ENCODE measurements at regions not wholly inside any gene's neighbourhood (a gene's known extent, or its start where the extent isn't known, plus 50 kb on each side); places are given as distances from the start of the nearest gene placed in this dataset.

DNA sequence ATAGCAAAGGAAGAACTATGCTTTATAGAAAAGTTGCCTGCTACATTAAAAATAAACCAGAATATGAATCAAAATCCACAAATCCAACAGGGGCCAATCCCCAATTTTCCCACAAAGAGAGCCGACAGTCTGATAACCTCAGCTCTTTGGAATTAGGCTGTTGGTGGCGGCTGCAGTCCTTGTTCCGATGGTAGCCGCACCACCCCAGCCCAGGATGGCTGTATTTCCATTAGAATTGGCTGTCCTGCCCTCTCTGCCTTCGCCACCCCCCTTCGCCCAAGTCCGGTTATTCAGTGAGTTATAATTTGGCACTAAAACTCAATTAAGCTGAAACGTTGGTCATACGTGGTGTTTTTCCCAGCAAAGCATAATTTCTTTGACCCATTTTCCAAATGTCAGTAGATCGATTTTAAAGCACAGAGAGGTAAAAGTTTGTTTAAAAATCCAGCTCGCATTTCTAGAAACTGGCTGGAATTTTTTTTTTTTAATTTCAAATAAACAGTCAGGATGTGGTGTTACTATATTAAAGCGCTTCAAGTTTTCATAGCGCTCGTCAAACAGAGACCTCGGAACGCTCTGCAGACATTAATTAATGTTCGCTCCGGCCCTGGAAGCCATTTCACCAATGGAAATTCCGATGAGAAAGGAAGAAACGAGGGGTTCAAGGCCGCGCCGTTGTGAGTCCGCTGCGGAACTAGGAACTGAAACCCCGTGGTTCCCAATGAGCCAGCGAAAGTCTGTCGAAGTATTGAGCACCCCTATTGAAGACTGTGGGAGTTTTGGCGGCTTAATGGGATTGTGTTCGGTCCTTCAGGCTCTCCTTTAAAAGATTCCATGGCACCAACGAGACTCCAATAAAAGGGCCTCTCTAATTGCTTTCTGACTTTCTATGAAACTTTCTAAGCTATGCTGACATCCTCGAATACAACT lies 104.8 kb upstream of the DIO3 start:
- no peak for DNase-seq (ENCODE audit: extremely low read depth, low read depth)

GRCh38 chr14:101457301-101457935 lies 103.9 kb upstream of the DIO3 start:
- no peak for DNase-seq (ENCODE audit: extremely low read depth, low read depth)
- TF ChIP-seq CTCF (IDR thresholded peaks at IDR 0.05; ENCODE audit: low read depth, low read length, missing control alignments), result no peak
- H3K4me3 ChIP-seq (replicated peaks; ENCODE audit: low read depth, low read length), result no peak overlapping the region

More for the DNA sequence above, 104.8 kb upstream of the DIO3 start:
- H3K4me3 ChIP-seq (replicated peaks; ENCODE audit: low read depth, low read length), result no peak overlapping the region
- TF ChIP-seq CTCF (IDR thresholded peaks at IDR 0.05; ENCODE audit: low read depth, low read length, missing control alignments), result no peak

DNA sequence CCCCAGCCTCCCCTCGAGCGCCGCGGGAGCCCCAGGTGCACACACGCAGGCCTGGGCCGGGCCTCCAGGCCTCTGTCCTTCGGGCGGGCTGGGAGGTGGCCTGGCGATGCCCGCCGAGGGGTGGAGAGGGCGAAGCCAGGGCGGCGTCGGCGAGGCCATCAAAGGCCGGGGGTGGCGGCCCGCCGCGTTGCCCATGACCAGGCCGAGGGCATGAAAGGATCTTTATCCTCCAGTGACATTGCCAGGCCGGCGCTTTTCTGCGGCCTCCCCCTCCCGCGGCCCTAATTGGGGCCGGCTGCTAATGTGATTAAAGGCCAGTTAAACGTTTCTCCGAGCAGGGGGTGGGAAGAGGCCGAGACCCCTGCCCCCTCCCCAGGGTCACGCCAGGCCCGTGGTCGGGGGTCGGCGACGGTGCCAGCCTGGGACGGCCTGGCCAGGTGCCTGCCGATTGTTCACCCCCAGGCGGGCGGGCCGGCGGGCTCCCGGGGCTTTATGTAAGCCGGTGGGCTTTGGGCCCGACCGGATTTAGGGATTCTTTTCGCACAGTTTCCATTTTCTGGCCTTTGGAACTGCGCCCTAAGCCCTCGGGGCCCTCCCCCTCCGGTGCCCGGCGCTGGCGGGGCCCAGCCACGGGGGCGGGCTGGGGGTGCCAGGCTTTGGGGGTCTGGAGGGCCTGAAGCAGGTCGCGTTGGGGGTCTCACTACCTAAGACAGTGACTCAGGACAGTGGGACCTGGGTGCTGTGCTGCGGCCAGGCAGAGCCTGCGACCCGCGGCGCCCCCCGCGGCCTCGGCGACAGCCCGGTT lies 103.2 kb upstream of the DIO3 start:
- DNase-seq (ENCODE audit: extremely low read depth, low read depth), result no peak
- TF ChIP-seq CTCF (IDR thresholded peaks at IDR 0.05; ENCODE audit: low read depth, low read length, missing control alignments), result no peak
- no peak overlapping the region for H3K4me3 ChIP-seq (replicated peaks; ENCODE audit: low read depth, low read length)

- no peak for TF ChIP-seq CTCF (IDR thresholded peaks at IDR 0.05; ENCODE audit: low read depth, low read length, missing control alignments)
- DNase-seq (ENCODE audit: extremely low read depth, low read depth), result no peak
- no peak overlapping the region for H3K4me3 ChIP-seq (replicated peaks; ENCODE audit: low read depth, low read length)
These were observed 102.3 kb upstream of the DIO3 start for GRCh38 chr14:101458741-101459550.

GRCh38 chr14:101459551-101459900 lies 101.8 kb upstream of the DIO3 start:
- TF ChIP-seq CTCF (IDR thresholded peaks at IDR 0.05; ENCODE audit: low read depth, low read length, missing control alignments), result no peak
- no peak overlapping the region for H3K4me3 ChIP-seq (replicated peaks; ENCODE audit: low read depth, low read length)
- no peak for DNase-seq (ENCODE audit: extremely low read depth, low read depth)

GRCh38 chr14:101460521-101460920 lies 100.8 kb upstream of the DIO3 start:
- no peak for TF ChIP-seq CTCF (IDR thresholded peaks at IDR 0.05; ENCODE audit: low read depth, low read length, missing control alignments)
- no peak overlapping the region for H3K4me3 ChIP-seq (replicated peaks; ENCODE audit: low read depth, low read length)
- DNase-seq (ENCODE audit: extremely low read depth, low read depth), result no peak

Measured in HFF-Myc (cell line).